ENCODE measurements at regions not wholly inside any gene's neighbourhood (a gene's known extent, or its start where the extent isn't known, plus 50 kb on each side); places are given as distances from the start of the nearest gene placed in this dataset.

DNA sequence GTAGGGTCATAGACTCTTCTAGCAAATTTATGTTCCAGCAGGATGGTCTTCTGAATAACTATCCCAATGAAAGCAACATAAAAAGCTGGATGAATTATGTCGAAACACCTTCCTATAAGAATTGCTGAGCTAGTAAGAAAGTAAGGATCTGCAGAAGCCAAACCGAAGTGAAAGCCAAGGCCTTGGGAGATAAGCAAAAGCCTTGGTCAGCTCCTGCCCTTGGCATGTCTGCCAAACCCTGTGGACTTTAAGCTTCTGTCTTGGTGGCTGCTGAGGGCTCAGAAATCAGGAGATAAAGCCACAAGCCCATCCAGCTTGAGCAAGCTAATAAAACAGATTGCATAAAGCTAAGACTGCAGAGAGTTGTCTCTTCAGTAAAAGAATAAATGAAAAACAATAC lies 81.2 kb upstream of the KCND3 start:
- TF ChIP-seq POLR2AphosphoS5 (IDR thresholded peaks at IDR 0.05) = no peak
- TF ChIP-seq, protein P1, sequence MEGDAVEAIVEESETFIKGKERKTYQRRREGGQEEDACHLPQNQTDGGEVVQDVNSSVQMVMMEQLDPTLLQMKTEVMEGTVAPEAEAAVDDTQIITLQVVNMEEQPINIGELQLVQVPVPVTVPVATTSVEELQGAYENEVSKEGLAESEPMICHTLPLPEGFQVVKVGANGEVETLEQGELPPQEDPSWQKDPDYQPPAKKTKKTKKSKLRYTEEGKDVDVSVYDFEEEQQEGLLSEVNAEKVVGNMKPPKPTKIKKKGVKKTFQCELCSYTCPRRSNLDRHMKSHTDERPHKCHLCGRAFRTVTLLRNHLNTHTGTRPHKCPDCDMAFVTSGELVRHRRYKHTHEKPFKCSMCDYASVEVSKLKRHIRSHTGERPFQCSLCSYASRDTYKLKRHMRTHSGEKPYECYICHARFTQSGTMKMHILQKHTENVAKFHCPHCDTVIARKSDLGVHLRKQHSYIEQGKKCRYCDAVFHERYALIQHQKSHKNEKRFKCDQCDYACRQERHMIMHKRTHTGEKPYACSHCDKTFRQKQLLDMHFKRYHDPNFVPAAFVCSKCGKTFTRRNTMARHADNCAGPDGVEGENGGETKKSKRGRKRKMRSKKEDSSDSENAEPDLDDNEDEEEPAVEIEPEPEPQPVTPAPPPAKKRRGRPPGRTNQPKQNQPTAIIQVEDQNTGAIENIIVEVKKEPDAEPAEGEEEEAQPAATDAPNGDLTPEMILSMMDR (IDR thresholded peaks at IDR 0.05 in 8 of 11, conservative IDR thresholded peaks at IDR 0.05 in 3 of 11) = no peak
- TF ChIP-seq POLR2A (IDR thresholded peaks at IDR 0.05) = no peak
- Histone ChIP-seq H3K27me3 (replicated peaks in 1 of 7) (no peaks in the 10 kb centered on the region), H3K4me3 (no peak overlapping the region), H3K27ac (no peak overlapping the region), H3K4me1 (no peaks in the 10 kb centered on the region), H3K36me3 (no peaks in the 10 kb centered on the region), H3K9me3 (peaks cover 0 to 12% (median 4%) of the 10 kb centered on the region in 8 donors)
- no peak for DNase-seq
- WGBS, 5 donors = 58 to 79% (median 67%) methylated on average over 2 of the region's 2 CpGs
- intact Hi-C loops (cut with DNase I; ENCODE audit: low total_unique reads) = no loop called here

DNA sequence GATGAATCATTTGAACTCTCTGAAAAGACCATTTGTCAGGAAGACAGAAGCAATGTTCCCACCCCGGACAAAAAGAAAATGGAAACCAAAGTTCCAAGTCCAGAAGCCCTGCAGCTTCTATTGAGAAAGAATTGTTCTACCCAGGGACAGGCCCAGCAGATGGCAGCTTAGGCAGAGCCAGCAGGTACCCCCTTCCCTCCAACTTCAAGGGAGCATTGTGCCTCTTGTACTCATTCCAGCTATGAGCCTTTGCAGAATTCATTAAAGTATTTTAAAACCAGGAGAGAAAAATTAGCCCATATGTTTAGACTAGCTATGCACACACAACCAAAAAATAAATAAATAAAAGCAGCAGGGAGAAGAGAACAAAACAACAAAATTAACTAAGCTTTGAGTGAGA lies 85.2 kb upstream of the KCND3 start:
- Histone ChIP-seq H3K36me3 (no peaks in the 10 kb centered on the region), H3K4me3 (no peak overlapping the region), H3K27me3 (replicated peaks in 1 of 7) (no peaks in the 10 kb centered on the region), H3K27ac (no peak overlapping the region), H3K9me3 (peaks cover 0 to 12% (median 4%) of the 10 kb centered on the region in 8 donors), H3K4me1 (no peaks in the 10 kb centered on the region)
- intact Hi-C loops (cut with DNase I; ENCODE audit: low total_unique reads) = no loop called here
- WGBS, 5 donors = 71 to 89% (median 79%) methylated on average over 1 of the region's 1 CpG
- no peak for DNase-seq
- no peak for TF ChIP-seq POLR2A (IDR thresholded peaks at IDR 0.05)
- no peak for TF ChIP-seq POLR2AphosphoS5 (IDR thresholded peaks at IDR 0.05)
- TF ChIP-seq, protein P1 (IDR thresholded peaks at IDR 0.05 in 8 of 11, conservative IDR thresholded peaks at IDR 0.05 in 3 of 11) = no peak

DNA sequence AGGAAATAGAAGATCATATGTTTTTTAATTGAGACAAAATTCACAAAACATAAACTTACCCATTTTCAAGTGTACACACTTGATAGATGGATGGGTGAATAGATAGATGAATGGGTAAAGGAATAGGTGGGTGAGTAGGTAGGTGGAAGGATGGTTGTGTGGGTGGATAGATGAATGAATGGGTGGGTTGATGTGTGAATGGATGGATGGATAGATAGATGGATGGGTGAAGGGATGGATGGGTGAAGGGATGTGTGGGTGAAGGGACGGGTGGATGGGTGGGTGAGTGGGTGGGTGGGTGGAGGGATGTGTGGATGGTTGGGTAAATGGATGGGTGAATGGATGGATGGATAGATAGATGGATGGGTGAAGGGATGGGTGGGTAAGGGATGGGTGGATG lies 86.1 kb upstream of the KCND3 start:
- DNase-seq = no peak
- Histone ChIP-seq H3K4me1 (no peaks in the 10 kb centered on the region), H3K4me3 (no peak overlapping the region), H3K36me3 (no peaks in the 10 kb centered on the region), H3K27ac (no peak overlapping the region), H3K27me3 (replicated peaks in 1 of 7) (no peaks in the 10 kb centered on the region), H3K9me3 (peaks cover 0 to 12% (median 4%) of the 10 kb centered on the region in 8 donors)
- intact Hi-C loops (cut with DNase I; ENCODE audit: low total_unique reads) = no loop called here
- TF ChIP-seq, protein P1 (IDR thresholded peaks at IDR 0.05 in 8 of 11, conservative IDR thresholded peaks at IDR 0.05 in 3 of 11) = no peak
- TF ChIP-seq POLR2AphosphoS5 (IDR thresholded peaks at IDR 0.05) (no peak), POLR2A (IDR thresholded peaks at IDR 0.05) (no peak)
- WGBS, 5 donors = 78 to 89% (median 86%) methylated on average over 1 of the region's 1 CpG

DNA sequence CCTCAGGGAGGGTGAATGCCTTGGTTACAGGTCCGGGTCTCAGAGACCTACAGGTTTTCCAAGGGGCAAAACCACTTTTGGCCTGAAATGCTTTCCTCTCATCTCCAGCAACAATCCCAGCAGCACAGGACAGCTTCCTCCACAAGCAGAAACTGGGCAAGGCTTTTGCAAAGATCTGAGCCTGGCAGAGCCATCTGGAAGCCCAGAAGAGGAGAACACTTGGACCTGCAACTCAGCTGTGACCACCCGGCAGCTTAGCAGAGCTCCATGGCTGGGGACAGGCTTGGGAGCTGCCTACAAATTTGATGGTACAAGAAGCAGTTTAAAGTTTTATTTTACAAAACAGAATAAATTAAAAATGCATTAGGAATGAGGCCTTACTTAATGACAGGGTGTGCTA lies 90.0 kb upstream of the KCND3 start:
- WGBS, 5 donors = 68 to 83% (median 77%) methylated on average over 2 of the region's 2 CpGs
- TF ChIP-seq POLR2A (IDR thresholded peaks at IDR 0.05) (no peak), POLR2AphosphoS5 (IDR thresholded peaks at IDR 0.05) (no peak)
- TF ChIP-seq, protein P1 (IDR thresholded peaks at IDR 0.05 in 8 of 11, conservative IDR thresholded peaks at IDR 0.05 in 3 of 11) = no peak

More for the DNA sequence above, 90.0 kb upstream of the KCND3 start:
- H3K4me3 ChIP-seq = no peak overlapping the region
- intact Hi-C loops (cut with DNase I; ENCODE audit: low total_unique reads) = no loop called here
- H3K36me3 ChIP-seq = no peaks in the 10 kb centered on the region
- DNase-seq = no peak
- H3K4me1 ChIP-seq = no peaks in the 10 kb centered on the region
- H3K27ac ChIP-seq = no peak overlapping the region
- H3K27me3 ChIP-seq (replicated peaks in 1 of 7) = no peaks in the 10 kb centered on the region
- H3K9me3 ChIP-seq = no peaks in the 10 kb centered on the region
